GM13976 (cell line): ENCODE measurements at regions not wholly inside any gene's neighbourhood (a gene's known extent, or its start where the extent isn't known, plus 50 kb on each side); places are given as distances from the start of the nearest gene placed in this dataset.

Experiments used
- DNase-seq: peaks from one replicate; pipeline ENCODE4 v3.0.0; 2012; ENCODE audit warnings: low spot score
- CTCF ChIP-seq: IDR thresholded peaks from 2 replicates; pipeline ENCODE4 v1.5.1; 2012; ENCODE audit warnings: borderline replicate concordance, mild to moderate bottlenecking; ENCODE audit not compliant: insufficient read depth; ENCODE audit errors: extremely low read depth, missing control alignments, control extremely low read depth
- in situ Hi-C: fragments of 300-500 bp; cut with MboI; formaldehyde crosslinking; loops from one replicate; pipeline ENCODE4 v1.12.0; 2022; ENCODE audit warnings: low sequenced_read_pairs, mixed read lengths, inconsistent platforms; ENCODE audit not compliant: unreplicated experiment

DNA sequence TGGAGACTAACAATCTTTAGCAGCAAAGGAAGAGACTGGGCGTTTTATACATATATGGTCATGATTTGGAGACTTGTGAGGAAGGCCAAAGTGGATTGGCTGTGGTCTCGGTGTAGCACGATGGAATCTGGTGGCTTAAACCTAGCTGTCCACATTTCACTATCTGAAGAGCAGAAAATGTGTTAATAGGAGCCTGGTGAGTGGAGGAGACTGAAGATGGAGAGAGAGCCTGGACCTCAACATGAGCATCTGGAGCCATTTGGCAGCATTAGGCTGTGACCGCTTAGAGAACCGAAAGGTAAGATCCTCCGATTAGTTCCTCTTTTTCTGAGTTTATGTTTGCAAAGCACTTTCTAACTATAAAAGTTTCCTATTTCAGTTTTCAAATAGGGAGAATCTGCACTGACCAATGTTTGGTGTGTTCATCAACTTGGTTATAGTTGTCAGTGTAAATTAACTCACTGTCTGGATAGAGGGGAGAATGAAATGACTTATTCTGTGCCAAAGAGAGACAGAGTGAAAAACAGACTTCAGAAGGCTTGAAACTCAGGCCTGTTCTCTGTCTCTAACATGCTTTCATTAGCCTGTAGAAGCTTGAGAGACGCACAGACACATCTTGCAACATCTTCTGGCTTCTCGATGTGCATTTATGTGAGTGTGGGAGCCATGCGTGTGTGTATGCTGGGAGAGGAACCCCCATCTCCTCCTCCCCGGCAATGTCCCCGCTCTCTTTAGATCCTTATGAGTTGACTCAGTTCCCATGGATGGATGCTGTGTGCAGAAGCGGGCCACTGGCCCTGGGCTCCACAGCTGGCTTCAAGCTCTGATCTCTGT lies 244.7 kb upstream of the TBL1XR1 start:
- no peak for TF ChIP-seq CTCF
- peak; percentile 65 for DNase-seq
- in situ Hi-C loops, result no loop called here

- in situ Hi-C loops, result no loop called here
- no peak for TF ChIP-seq CTCF
- DNase-seq, result no peak
Measured at GRCh38 chr3:177443469-177443868, 246.2 kb upstream of the TBL1XR1 start.

DNA sequence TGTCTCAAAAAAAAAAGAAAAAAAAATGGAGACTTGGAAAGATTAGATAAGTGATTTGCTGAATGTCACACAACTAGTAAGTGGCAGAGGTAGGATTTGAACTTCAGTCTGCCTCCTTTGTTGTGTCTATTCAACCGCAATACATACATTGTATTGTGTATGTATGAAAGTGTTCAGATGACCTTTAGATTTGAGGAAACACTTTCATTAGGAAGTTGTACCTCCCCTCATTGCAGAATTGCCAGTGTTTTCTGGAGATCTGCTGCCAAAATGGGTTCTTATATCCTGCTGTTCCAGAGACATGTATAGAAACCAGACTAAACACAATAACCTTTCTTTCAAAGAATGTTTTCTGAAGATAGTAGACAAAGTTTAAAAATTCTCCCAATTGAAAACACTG lies 247.4 kb upstream of the TBL1XR1 start:
- in situ Hi-C loops, result no loop called here
- no peak for DNase-seq
- no peak for TF ChIP-seq CTCF

DNA sequence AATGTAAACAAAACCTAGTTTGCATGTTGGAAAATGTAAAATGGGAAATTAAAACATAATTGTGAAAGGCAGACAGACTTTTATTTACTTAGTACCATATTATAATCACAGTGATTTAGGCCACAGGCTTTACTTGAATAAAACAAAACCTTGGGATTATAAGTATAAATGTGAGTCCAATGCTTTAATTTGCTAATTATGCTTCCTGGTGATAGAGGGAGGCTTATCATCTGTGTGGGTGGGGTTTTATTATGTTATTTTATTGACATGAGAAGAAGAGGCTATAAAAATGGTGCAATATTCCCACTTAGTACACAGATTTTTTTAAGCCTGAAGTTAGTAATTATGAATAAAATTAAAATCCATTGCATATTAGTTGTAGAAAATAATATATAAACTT lies 248.3 kb upstream of the TBL1XR1 start:
- in situ Hi-C loops, result no loop called here
- TF ChIP-seq CTCF, result no peak
- no peak for DNase-seq

DNA sequence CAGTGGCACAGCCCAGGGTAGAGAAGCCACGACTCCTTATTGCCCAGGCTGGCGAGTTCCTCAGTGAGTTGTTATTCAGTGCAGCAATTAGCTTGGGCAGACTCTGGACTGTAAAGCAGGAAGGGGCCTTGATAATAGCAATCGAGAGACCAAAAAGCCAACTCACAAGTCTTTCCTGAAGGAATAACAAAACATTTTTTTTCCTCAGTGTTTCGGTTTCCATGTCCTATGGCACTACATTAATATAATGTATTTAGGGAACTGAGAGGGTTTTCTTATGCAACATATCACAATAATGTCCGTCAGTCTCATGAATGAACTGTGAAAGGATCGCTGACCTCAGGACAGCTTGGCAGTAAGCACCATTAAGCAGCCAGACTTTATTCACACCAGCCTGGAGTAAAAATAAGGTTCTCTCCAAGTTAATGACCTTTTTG lies 248.9 kb upstream of the TBL1XR1 start:
- in situ Hi-C loops, result no loop called here
- TF ChIP-seq CTCF, result no peak
- no peak for DNase-seq

- DNase-seq, result no peak
- TF ChIP-seq CTCF, result no peak
- in situ Hi-C loops, result no loop called here
Measured at GRCh38 chr3:177447938-177448337, 250.7 kb upstream of the TBL1XR1 start.
